ENCODE measurements at regions not wholly inside any gene's neighbourhood (a gene's known extent, or its start where the extent isn't known, plus 50 kb on each side); places are given as distances from the start of the nearest gene placed in this dataset.

DNA sequence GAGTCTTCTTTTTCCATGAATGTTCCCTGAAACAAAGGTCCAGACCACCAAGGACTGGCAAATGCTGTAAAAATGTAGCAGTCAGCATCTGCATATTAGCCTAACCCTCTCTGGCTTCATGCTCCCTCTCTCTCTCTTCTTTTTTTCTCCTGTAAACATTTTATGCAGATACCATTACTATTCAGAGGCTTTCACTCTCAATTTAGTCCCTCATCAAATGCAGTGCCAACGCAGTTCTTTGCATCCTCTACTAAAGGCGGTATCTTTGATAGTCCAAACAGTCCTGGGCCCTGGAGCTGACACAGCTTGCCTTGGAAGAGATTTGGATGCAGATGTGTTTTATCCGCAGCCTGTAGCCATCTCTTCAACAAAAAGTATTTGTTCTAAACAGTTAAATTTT, 167.1 kb upstream of the MMS22L start:
- no peak for TF ChIP-seq CTCF (IDR thresholded peaks at IDR 0.05; ENCODE audit: low read depth, low read length)
- no peak overlapping the region for H3K4me3 ChIP-seq (ENCODE audit: low read depth, low read length)

GRCh38 chr6:97456070-97456469, 173.1 kb upstream of the MMS22L start:
- H3K4me3 ChIP-seq (ENCODE audit: low read depth, low read length): no peak overlapping the region
- TF ChIP-seq CTCF (IDR thresholded peaks at IDR 0.05; ENCODE audit: low read depth, low read length): no peak

- H3K4me3 ChIP-seq (ENCODE audit: low read depth, low read length): no peak overlapping the region
- no peak for TF ChIP-seq CTCF (IDR thresholded peaks at IDR 0.05; ENCODE audit: low read depth, low read length)
Measured at GRCh38 chr6:97459535-97459934, 176.5 kb upstream of the MMS22L start.

DNA sequence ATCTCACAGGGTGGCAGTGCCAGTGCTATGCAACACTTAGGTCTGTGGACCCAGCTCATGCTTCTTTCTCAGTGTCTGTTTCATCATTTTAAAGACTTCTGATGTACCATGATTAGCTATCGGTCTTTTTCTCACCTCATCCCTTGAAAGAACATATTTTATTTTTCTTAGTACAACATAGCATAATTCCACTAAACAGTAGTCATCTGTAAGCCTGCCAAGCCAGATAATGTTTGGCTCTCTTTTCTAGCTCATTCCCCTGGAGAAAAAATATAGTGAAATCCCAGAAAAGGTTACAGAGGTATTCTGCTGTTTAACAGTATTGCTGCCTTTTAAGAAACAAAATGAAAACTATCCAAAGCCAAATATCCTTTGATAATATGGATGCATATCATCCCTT, 177.0 kb upstream of the MMS22L start:
- TF ChIP-seq CTCF (IDR thresholded peaks at IDR 0.05; ENCODE audit: low read depth, low read length): no peak
- H3K4me3 ChIP-seq (ENCODE audit: low read depth, low read length): no peak overlapping the region

DNA sequence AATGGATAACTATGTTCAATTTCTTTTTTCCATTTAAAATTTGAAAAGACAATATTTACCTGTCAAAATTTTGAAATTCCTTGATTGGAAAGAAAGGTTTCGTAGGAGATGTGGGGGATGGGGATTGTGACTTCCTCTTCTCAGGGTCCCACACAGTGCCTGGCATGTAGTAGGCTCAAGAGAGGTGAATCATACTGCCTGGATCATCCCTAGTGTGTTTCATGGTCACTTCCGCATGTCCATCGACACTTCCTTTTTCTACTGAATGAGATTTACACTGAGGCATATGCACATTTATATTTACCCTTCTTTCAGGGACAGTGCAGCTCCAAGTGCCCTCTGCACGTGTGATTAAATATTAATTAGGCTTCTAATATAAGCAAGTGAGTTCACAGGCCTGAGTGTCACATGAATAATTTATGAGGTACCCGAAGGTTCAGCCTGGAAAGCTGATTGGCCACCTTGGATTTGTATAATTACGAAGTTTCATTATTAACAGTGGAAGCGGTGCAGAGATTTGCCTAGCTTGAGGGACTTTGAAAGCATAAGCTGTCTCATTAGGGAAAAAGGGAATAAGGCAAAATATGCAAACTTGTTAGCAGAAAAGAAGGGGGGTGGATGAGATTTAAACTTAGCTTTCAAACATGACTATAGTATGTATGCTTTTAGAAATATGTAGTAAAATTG, 177.5 kb upstream of the MMS22L start:
- no peak for TF ChIP-seq CTCF (IDR thresholded peaks at IDR 0.05; ENCODE audit: low read depth, low read length)
- H3K4me3 ChIP-seq (ENCODE audit: low read depth, low read length): no peak overlapping the region

- no peak for TF ChIP-seq CTCF (IDR thresholded peaks at IDR 0.05; ENCODE audit: low read depth, low read length)
Measured at GRCh38 chr6:97461218-97461617, 178.2 kb upstream of the MMS22L start.

DNA sequence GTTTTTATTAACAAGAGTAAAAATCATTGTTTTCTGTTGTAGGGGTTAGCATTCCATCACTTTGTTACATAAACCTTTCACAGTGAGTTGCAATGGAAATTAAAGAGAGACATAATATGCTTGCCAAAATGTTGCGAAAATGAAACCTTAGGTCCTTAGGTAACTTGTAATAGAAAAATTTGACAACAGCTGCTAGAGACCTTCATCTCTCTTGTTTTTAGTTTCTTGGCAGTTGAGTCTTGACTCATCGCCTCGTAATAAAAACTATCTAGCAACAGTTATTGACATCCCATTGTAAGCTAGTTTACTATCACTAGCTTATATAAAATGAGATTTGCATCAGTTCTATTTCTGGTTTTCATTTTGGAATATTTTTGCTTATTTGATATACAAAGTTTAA, 179.0 kb upstream of the MMS22L start:
- no peak overlapping the region for H3K4me3 ChIP-seq (ENCODE audit: low read depth, low read length)
- no peak for TF ChIP-seq CTCF (IDR thresholded peaks at IDR 0.05; ENCODE audit: low read depth, low read length)

More at GRCh38 chr6:97461218-97461617, 178.2 kb upstream of the MMS22L start:
- H3K4me3 ChIP-seq (ENCODE audit: low read depth, low read length): no peak overlapping the region

Measured in WI38 (cell line).